Activated naive CD4-positive, alpha-beta T cell treated with anti-CD3 and anti-CD28 coated beads for 36 hours (primary cell): ENCODE measurements at regions not wholly inside any gene's neighbourhood (a gene's known extent, or its start where the extent isn't known, plus 50 kb on each side); places are given as distances from the start of the nearest gene placed in this dataset.
"Not testable (repeated sequence)": the region's sequence is repeated elsewhere in the genome, so short reads cannot be mapped to it uniquely, and the experiment has no call there.

ENCODE experiments used
- CTCF ChIA-PET: fragments of 350-600 bp; sonication (Branson Sonifier 250); formaldehyde crosslinking; loops from one replicate; lab custom pipeline; 2021; ENCODE audit warnings: antibody characterized with exemption; lab: Charles Lee
- DNase-seq: peaks from one replicate; pipeline ENCODE4 v3.0.0-alpha.2; 2020
- H3K27ac Mint-ChIP-seq: one replicate; pipeline ENCODE4 v1.8.0; 2021; ENCODE audit warnings: mild to moderate bottlenecking, mixed read lengths
- H3K27me3 Mint-ChIP-seq: one replicate; pipeline ENCODE4 v1.8.0; 2021; ENCODE audit warnings: low read depth, mixed read lengths
- H3K36me3 Mint-ChIP-seq: one replicate; pipeline ENCODE4 v1.8.0; 2021; ENCODE audit warnings: low read depth, mixed read lengths
- H3K4me1 Mint-ChIP-seq: one replicate; pipeline ENCODE4 v1.8.0; 2021; ENCODE audit warnings: low read depth, mixed read lengths
- H3K4me3 Mint-ChIP-seq: one replicate; pipeline ENCODE4 v1.8.0; 2021; ENCODE audit warnings: mild to moderate bottlenecking, moderate library complexity, mixed read lengths
- H3K9me3 Mint-ChIP-seq: one replicate; pipeline ENCODE4 v1.8.0; 2021; ENCODE audit warnings: mixed read lengths
- intact Hi-C: fragments of 100-400 bp; cut with micrococcal nuclease; formaldehyde crosslinking; loops from one replicate; pipeline ENCODE4 v1.15.1; 2023

DNA sequence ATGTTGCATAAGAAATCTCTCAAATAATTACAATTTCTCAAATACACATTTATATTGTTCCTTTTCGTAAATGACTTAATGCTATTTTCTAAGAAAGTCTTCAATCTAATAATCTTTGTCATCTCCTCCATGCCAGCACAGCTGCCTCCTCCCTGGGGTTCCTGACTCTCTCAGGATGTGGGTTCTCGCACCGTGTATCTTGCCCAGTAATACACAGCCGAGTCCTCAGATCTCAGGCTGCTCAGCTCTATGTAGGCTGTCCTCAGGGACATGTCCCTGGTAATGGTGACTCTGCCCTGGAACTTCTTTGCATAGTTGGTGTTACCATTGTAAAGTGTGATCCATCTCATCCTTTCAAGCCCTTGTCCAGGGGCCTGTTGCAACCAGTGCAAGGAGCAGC lies 1177.3 kb downstream of the TMEM121 start:
- CTCF ChIA-PET, H3K9me3 Mint-ChIP-seq, H3K27me3 Mint-ChIP-seq: not testable (repeated sequence)

DNA sequence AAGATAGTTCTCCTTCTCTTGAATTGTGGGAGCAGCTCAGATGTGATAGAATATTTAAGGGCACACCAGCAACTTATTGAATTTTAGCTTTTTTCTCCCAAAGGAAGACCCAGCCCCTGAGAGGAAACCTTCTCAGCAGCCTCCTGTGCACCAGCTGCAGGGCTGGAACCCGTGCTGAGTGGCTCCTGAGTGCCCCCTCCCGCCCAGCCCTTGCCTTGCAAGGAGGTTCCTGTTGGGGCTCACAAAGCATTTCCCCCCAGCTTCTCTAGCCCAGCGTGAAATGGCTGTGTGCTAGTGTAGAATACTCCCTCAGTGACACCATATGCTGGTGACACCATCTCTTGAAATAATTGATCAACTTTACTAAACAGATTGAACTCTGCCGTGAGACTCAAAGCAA lies 1180.1 kb downstream of the TMEM121 start:
- H3K27me3 Mint-ChIP-seq, H3K27ac Mint-ChIP-seq, intact Hi-C loops, H3K9me3 Mint-ChIP-seq, H3K36me3 Mint-ChIP-seq, H3K4me3 Mint-ChIP-seq: not testable (repeated sequence)
- H3K4me1 Mint-ChIP-seq: peaks cover 19% of the 10 kb centered on the region
- peak; percentile 38 for DNase-seq
- CTCF ChIA-PET: interaction anchor here (1.3 kb wide), 1 partner anchor 12 kb away, joined by 3 read pairs; no protein-coding TSS in a partner anchor

More for the DNA sequence above, 1177.3 kb downstream of the TMEM121 start:
- H3K4me1 Mint-ChIP-seq, H3K36me3 Mint-ChIP-seq, H3K4me3 Mint-ChIP-seq, intact Hi-C loops, H3K27ac Mint-ChIP-seq, DNase-seq: not testable (repeated sequence)

DNA sequence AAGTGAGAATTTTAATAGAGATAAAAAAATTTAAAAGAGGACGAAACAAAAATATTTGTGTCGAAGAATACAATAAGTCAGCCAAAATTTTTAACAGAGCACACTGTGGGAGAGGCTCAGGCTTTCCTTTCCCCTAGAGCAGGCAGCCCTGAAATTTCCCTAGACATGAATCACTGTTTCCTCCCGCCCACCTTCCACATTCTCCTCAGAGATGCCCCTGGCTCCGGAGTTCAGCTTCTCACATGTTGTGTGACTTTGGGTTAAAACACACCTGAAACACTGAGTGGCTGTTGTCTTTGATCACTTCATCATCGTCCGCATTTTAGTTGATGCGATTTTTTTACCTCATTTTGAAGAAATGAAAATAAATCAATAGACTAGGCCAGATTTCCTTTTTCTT lies 1183.8 kb downstream of the TMEM121 start:
- CTCF ChIA-PET: interaction anchor here (0.7 to 1.2 kb wide), 2 partner anchors 46 to 48 kb away, joined by 3 to 5 read pairs; no protein-coding TSS in a partner anchor
- H3K9me3 Mint-ChIP-seq, H3K27ac Mint-ChIP-seq, H3K36me3 Mint-ChIP-seq, H3K27me3 Mint-ChIP-seq, H3K4me3 Mint-ChIP-seq: not testable (repeated sequence)
- peaks cover 17% of the 10 kb centered on the region for H3K4me1 Mint-ChIP-seq
- peak; percentile 57 for DNase-seq
- intact Hi-C loops: loop anchor here (5.0 kb wide), 1 partner anchor 48 kb away; no protein-coding TSS in a partner anchor

DNA sequence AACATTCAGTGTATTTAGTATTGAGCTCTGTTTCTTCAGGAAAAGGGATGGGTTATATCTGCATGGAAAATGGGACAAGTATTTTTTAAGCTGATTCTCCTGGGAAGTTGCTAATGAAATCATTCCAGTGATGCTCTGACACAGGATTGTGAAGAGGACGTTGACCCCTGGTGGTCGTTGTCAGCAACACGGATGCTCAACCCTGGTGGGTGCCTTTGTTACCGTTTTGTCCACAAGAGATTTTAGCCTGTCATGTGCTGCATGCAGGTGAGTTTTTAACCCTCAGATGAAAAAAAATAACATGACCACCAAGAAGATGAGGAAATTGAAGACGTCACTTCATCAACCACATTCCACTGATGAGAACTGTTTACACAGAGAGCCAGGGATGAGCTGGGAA lies 1186.1 kb downstream of the TMEM121 start:
- DNase-seq: peak; percentile 30
- H3K27me3 Mint-ChIP-seq, H3K4me3 Mint-ChIP-seq, H3K27ac Mint-ChIP-seq, H3K9me3 Mint-ChIP-seq, H3K36me3 Mint-ChIP-seq: not testable (repeated sequence)
- CTCF ChIA-PET: interaction anchor here (0.8 to 1.7 kb wide), 3 partner anchors 18 to 76 kb away, joined by 3 to 4 read pairs (median 3); no protein-coding TSS in a partner anchor
- H3K4me1 Mint-ChIP-seq: peaks cover 17% of the 10 kb centered on the region
- intact Hi-C loops: loop anchor here (5.0 kb wide), 1 partner anchor 50 kb away; no protein-coding TSS in a partner anchor

DNA sequence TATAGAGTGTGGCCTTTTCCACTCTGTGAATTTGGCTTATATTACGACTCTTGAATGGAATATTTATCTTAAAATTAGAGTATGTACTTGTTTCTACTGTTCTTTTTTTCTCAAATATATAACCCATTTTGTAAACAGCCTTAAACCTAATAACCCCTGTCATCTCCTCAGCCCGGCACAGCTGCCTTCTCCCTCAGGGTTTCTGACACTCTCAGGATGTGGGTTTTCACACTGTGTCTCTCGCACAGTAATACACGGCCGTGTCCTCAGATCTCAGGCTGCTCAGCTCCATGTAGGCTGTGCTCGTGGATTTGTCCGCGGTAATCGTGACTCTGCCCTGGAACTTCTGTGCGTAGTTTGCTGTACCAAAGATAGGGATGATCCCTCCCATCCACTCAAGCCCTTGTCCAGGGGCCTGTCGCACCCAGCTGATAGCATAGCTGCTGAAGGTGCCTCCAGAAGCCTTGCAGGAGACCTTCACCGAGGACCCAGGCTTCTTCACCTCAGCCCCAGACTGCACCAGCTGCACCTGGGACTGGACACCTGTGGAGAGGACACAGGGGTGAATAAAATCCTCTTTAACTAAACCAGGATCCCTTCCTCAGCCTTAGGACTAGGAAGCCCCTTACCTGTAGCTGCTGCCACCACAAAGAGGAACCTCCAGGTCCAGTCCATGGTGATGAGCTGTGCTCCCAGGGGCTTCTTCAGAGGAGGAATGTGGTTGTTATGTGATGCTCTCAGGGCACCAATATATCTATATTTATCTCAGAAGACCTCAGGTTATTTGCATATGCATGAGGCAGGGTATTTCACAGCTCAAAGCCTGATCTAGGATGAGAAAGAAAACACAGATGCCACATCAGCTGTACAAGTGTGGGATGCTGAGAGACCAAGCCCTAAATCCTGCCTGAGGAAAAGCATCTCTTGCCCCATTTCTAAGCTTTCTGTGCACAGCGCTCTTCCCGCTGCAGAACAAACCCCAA lies 1188.4 kb downstream of the TMEM121 start:
- not testable (repeated sequence) for H3K9me3 Mint-ChIP-seq, H3K27ac Mint-ChIP-seq, H3K36me3 Mint-ChIP-seq, H3K4me3 Mint-ChIP-seq, H3K27me3 Mint-ChIP-seq
- CTCF ChIA-PET: interaction anchor here (1.4 kb wide), 1 partner anchor 26 kb away, joined by 3 read pairs; no protein-coding TSS in a partner anchor
- peaks cover 19% of the 10 kb centered on the region for H3K4me1 Mint-ChIP-seq
- DNase-seq: peak; percentile 14
- intact Hi-C loops: loop anchor here (2.0 to 5.0 kb wide), 2 partner anchors 46 to 52 kb away; no protein-coding TSS in a partner anchor

DNA sequence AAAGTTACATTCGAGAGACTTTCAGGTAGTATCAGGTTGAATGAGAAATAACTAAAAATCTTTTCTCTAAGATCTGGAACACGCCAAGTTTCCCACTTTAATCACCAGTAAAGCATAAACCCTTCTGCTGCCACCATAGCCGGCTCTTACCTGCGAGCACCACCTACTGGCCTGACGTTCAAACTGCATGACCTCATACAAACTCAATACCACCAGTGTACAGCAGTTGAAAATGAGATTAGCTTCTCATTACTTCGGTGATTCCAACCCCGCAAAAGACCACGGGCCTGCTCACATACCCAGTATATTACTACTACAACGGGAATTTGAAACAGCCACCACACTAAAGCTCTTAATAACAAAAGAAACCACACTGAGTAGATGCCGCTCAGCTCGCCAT lies 1191.2 kb downstream of the TMEM121 start:
- peaks cover 23% of the 10 kb centered on the region for H3K4me1 Mint-ChIP-seq
- H3K4me3 Mint-ChIP-seq, H3K36me3 Mint-ChIP-seq, DNase-seq, H3K9me3 Mint-ChIP-seq, intact Hi-C loops, H3K27me3 Mint-ChIP-seq, H3K27ac Mint-ChIP-seq: not testable (repeated sequence)
- CTCF ChIA-PET: interaction anchor here (1.3 to 2.0 kb wide), 2 partner anchors 20 to 23 kb away, joined by 5 read pairs; no protein-coding TSS in a partner anchor

DNA sequence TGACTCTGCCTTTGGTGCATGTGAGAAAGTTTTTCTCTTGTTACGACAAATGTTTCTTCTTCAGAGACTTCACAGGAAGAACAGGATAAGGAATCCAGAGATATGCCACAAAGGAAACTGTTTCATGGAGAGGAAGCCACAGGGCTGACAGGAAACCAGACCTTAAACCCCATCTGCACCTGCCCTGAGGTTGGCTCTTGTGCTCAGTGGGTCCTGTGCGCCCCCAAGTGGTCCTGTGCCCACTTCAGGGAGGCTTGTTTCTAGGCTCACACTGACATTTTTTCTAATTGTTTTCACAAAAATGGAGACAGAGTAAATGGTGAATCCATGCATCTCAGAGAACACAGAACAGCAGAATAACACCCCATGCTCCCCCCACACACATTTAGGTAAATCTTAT lies 1193.5 kb downstream of the TMEM121 start:
- peak; percentile 36 for DNase-seq
- peaks cover 31% of the 10 kb centered on the region for H3K4me1 Mint-ChIP-seq
- H3K4me3 Mint-ChIP-seq, H3K27ac Mint-ChIP-seq, H3K36me3 Mint-ChIP-seq, CTCF ChIA-PET, H3K27me3 Mint-ChIP-seq, intact Hi-C loops, H3K9me3 Mint-ChIP-seq: not testable (repeated sequence)

DNA sequence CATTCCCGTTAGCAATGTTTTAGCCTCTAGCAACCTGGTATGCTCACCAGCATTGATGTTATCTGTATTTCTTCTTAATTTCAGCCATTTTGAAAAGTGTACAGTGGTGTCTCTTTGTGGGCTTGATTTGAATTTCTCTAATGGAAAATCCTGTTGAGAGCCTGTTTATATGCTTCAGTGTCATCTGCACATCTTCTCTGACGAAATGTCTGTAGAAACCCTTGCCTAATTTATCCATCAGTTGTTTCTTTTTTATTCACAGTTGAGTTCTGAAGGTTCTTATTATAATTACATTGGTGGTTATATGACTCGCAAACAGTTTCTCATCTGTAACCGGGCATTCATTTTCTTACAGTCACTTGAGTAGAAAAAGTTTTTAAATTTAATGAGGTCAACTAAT lies 1195.5 kb downstream of the TMEM121 start:
- H3K4me3 Mint-ChIP-seq, H3K9me3 Mint-ChIP-seq, H3K36me3 Mint-ChIP-seq, CTCF ChIA-PET, intact Hi-C loops, H3K27me3 Mint-ChIP-seq, DNase-seq, H3K27ac Mint-ChIP-seq: not testable (repeated sequence)
- peaks cover 31% of the 10 kb centered on the region for H3K4me1 Mint-ChIP-seq

DNA sequence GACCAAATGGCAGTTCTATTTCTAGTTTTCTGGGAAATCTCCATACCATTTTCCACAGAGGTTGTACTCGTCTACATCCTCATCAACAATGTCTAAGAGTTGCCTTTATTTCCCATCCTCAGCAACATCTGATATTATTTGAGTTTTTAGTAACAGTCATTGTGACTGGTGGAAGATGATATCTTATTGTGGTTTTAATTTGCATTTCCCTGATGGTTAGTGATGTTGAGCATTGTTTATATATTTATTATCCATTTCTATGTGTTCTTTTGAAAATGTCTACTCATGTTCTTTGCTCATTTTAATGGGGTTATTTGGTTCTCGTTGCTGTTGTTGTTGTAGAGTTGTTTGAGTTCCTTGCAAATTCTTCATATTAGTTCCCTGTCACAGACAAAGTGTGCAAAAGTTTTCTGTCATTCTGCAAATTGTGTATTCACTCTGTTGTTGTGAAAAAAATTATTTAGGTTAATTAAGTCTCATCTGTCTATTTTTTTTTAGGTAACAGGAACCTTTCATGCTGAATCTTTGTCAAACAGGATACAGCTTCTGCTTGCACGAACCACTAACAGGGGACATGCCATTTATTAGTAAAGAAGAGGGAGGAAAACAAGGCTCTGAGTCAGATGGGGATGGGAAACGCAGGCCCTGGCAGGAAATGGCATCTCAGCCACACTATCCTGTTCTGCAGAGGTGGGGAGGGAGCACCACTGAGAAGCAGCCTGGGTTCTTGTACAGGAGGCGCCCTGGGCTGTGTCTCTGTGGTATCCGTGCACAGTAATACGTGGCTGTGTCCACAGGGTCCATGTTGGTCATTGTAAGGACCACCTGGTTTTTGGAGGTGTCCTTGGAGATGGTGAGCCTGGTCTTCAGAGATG lies 1196.7 kb downstream of the TMEM121 start:
- CTCF ChIA-PET, H3K27ac Mint-ChIP-seq, intact Hi-C loops, DNase-seq, H3K4me3 Mint-ChIP-seq, H3K36me3 Mint-ChIP-seq, H3K27me3 Mint-ChIP-seq, H3K9me3 Mint-ChIP-seq: not testable (repeated sequence)
- H3K4me1 Mint-ChIP-seq: peaks cover 36% of the 10 kb centered on the region

DNA sequence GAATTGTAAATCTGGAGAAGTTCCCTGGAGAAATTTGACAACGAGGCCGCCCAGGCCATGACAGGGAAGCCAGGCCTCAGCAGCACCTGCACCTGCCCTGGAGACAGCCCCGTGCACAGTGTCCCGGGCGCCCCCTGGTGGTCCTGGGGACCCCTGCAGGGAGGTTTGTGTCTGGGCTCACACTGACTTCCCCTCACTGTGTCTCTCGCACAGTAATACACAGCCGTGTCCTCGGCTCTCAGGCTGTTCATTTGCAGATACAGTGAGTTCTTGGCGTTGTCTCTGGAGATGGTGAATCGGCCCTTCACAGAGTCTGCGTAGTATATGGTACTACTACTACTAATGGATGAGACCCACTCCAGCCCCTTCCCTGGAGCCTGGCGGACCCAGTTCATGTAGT lies 1201.6 kb downstream of the TMEM121 start:
- DNase-seq: peak; percentile 20
- H3K36me3 Mint-ChIP-seq, H3K9me3 Mint-ChIP-seq, H3K27me3 Mint-ChIP-seq, CTCF ChIA-PET, intact Hi-C loops, H3K4me3 Mint-ChIP-seq, H3K27ac Mint-ChIP-seq: not testable (repeated sequence)
- H3K4me1 Mint-ChIP-seq: peaks cover 15% of the 10 kb centered on the region

DNA sequence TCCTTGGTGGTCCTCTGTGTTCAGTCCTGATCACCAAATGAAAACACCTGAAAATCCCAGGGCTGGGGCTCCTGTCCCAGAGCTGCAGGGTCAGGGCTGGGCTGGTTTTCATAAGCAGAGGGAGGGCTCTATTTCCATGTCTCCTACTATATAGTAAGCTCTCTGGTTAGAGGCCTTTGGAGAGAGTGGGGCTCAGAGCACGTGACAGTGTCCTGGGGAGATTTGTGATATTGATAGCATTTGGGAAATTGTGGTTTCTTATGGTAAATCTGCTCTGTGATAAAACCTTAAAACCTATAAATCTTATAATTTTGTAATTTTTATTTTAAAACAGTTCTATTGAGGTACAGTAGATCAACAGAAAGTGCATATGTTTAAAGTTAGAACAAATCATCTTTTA lies 1202.2 kb downstream of the TMEM121 start:
- H3K36me3 Mint-ChIP-seq: no peaks in the 10 kb centered on the region
- no peak overlapping the region for H3K27ac Mint-ChIP-seq
- no peak overlapping the region for H3K4me3 Mint-ChIP-seq
- DNase-seq: no peak
- H3K4me1 Mint-ChIP-seq: peaks cover 10% of the 10 kb centered on the region
- CTCF ChIA-PET: no interaction called here
- no peaks in the 10 kb centered on the region for H3K9me3 Mint-ChIP-seq
- intact Hi-C loops: no loop called here
- no peaks in the 10 kb centered on the region for H3K27me3 Mint-ChIP-seq

DNA sequence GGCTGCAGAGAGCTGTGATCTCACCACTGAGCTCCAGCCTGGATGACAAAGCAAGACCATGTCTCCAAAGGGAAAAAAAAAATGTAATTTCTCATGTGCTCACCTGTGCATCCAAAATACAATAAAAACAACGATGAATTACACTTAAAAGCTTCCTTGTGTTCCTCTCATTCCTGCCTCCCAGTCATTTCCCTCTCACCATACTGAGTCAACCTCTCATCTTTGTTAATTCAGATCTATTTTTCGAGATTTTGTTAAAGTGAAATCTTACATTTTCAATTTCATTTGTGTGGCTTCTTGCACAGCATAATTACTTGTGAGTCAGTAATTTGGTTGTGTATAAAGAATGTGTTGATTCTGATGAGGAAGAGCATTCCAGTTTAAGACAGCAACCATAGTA lies 1203.2 kb downstream of the TMEM121 start:
- CTCF ChIA-PET: interaction anchor here (1.0 kb wide), 1 partner anchor 66 kb away, joined by 3 read pairs; no protein-coding TSS in a partner anchor
- Mint-ChIP-seq H3K9me3 (no peaks in the 10 kb centered on the region), H3K4me1 (peaks cover 8% of the 10 kb centered on the region), H3K4me3 (no peak overlapping the region), H3K36me3 (no peaks in the 10 kb centered on the region), H3K27me3 (no peaks in the 10 kb centered on the region), H3K27ac (no peak overlapping the region)
- DNase-seq: no peak
- intact Hi-C loops: no loop called here
